Loucy (cell line): ENCODE measurements at regions not wholly inside any gene's neighbourhood (a gene's known extent, or its start where the extent isn't known, plus 50 kb on each side); places are given as distances from the start of the nearest gene placed in this dataset.

ENCODE experiments used
- EZH2phosphoT487 ChIP-seq: fragments of 200-600 bp; IDR thresholded peaks from 2 replicates; pipeline ENCODE4 v1.6.1; 2018; ENCODE audit warnings: antibody characterized with exemption, mild to moderate bottlenecking, moderate library complexity, borderline replicate concordance
- TF ChIP-seq, protein P1 (sequence below): fragments of 200-600 bp; sonication (generic); conservative IDR thresholded peaks from 2 replicates; pipeline ENCODE4 v1.5.1; 2014; ENCODE audit warnings: mild to moderate bottlenecking, antibody characterized with exemption, low read length

- TF ChIP-seq, protein P1, sequence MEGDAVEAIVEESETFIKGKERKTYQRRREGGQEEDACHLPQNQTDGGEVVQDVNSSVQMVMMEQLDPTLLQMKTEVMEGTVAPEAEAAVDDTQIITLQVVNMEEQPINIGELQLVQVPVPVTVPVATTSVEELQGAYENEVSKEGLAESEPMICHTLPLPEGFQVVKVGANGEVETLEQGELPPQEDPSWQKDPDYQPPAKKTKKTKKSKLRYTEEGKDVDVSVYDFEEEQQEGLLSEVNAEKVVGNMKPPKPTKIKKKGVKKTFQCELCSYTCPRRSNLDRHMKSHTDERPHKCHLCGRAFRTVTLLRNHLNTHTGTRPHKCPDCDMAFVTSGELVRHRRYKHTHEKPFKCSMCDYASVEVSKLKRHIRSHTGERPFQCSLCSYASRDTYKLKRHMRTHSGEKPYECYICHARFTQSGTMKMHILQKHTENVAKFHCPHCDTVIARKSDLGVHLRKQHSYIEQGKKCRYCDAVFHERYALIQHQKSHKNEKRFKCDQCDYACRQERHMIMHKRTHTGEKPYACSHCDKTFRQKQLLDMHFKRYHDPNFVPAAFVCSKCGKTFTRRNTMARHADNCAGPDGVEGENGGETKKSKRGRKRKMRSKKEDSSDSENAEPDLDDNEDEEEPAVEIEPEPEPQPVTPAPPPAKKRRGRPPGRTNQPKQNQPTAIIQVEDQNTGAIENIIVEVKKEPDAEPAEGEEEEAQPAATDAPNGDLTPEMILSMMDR: no peak
- no peak for TF ChIP-seq EZH2phosphoT487
Observed at GRCh38 chr14:95433094-95433478, 83.4 kb downstream of the SYNE3 start.
